Neuronal stem cell (in vitro differentiated cells): ENCODE measurements at regions not wholly inside any gene's neighbourhood (a gene's known extent, or its start where the extent isn't known, plus 50 kb on each side); places are given as distances from the start of the nearest gene placed in this dataset.
"Not testable (repeated sequence)": the region's sequence is repeated elsewhere in the genome, so short reads cannot be mapped to it uniquely, and the experiment has no call there.

Experiments
- DNase-seq: peaks from one replicate; pipeline ENCODE4 v3.0.0-alpha.2; 2013; ENCODE audit warnings: low spot score
- H2AFZ ChIP-seq: one replicate; pipeline ENCODE4 v1.6.1; 2013; ENCODE audit warnings: mild to moderate bottlenecking, low read length, inconsistent platforms
- H2AK5ac ChIP-seq: 2 replicates; pipeline ENCODE4 v1.6.1; 2013; ENCODE audit warnings: low read depth, mild to moderate bottlenecking, inconsistent platforms, low read length, moderate library complexity, mixed read lengths
- H2BK120ac ChIP-seq: 2 replicates; pipeline ENCODE4 v1.6.1; 2013; ENCODE audit warnings: low read depth, mild to moderate bottlenecking, inconsistent platforms, low read length, moderate library complexity, mixed read lengths
- H2BK12ac ChIP-seq: one replicate; pipeline ENCODE4 v1.6.1; 2013; ENCODE audit warnings: low read length, inconsistent platforms
- H2BK15ac ChIP-seq: 2 replicates; pipeline ENCODE4 v1.6.1; 2013; ENCODE audit warnings: mild to moderate bottlenecking, low read length, inconsistent platforms, mixed read lengths
- H2BK5ac ChIP-seq: one replicate; pipeline ENCODE4 v1.6.1; 2013; ENCODE audit warnings: inconsistent platforms, mild to moderate bottlenecking, low read length, moderate library complexity
- H3K14ac ChIP-seq: one replicate; pipeline ENCODE4 v1.6.1; 2013; ENCODE audit warnings: low read length, inconsistent platforms
- H3K18ac ChIP-seq: 2 replicates; pipeline ENCODE4 v1.6.1; 2013; ENCODE audit warnings: low read length, inconsistent platforms
- H3K23ac ChIP-seq: 2 replicates; pipeline ENCODE4 v1.6.1; 2013; ENCODE audit warnings: low read depth, mild to moderate bottlenecking, mixed read lengths, low read length, inconsistent platforms; ENCODE audit not compliant: poor library complexity
- H3K27ac ChIP-seq: replicated peaks from 3 replicates; pipeline ENCODE4 v1.5.1; 2013; ENCODE audit warnings: low read length, inconsistent platforms
- H3K27me3 ChIP-seq, 3 experiments: 2 replicates each; pipeline ENCODE4 v1.6.1; 2013; ENCODE audit warnings: low read length in 3 of 3, mild to moderate bottlenecking in 2 of 3, inconsistent platforms in 1 of 3, low read depth in 1 of 3, mixed read lengths in 1 of 3, moderate library complexity in 1 of 3; ENCODE audit not compliant: control insufficient read depth in 3 of 3, insufficient read depth in 3 of 3
- H3K36me3 ChIP-seq, 2 donors: replicated peaks in 1 of 2; 2 replicates each; pipeline ENCODE4 v1.6.1; 2013; ENCODE audit warnings: low read length in 2 of 2; ENCODE audit not compliant: control insufficient read depth in 2 of 2, insufficient read depth in 2 of 2
- H3K4ac ChIP-seq: 2 replicates; pipeline ENCODE4 v1.6.1; 2013; ENCODE audit warnings: inconsistent platforms, mild to moderate bottlenecking, low read length, moderate library complexity
- H3K4me1 ChIP-seq, 2 donors: 1 replicate in 1 of 2; 2 replicates in 1 of 2; pipeline ENCODE4 v1.6.1; 2013; ENCODE audit warnings: low read length in 2 of 2, low read depth in 1 of 2; ENCODE audit not compliant: control insufficient read depth in 2 of 2, insufficient read depth in 1 of 2
- H3K4me2 ChIP-seq: one replicate; pipeline ENCODE4 v1.6.1; 2013; ENCODE audit warnings: mild to moderate bottlenecking, low read length, inconsistent platforms; ENCODE audit not compliant: insufficient read depth, poor library complexity, severe bottlenecking
- H3K4me3 ChIP-seq, 2 donors: 2 replicates each; pipeline ENCODE4 v1.5.1; 2013; ENCODE audit warnings: low read length in 2 of 2, mild to moderate bottlenecking in 2 of 2, inconsistent platforms in 1 of 2, moderate library complexity in 1 of 2
- H3K79me1 ChIP-seq: one replicate; pipeline ENCODE4 v1.6.1; 2013; ENCODE audit warnings: low read depth, mild to moderate bottlenecking, inconsistent platforms, low read length, moderate library complexity
- H3K9ac ChIP-seq: one replicate; pipeline ENCODE4 v1.6.1; 2013; ENCODE audit warnings: mild to moderate bottlenecking, low read depth, low read length, inconsistent platforms; ENCODE audit not compliant: poor library complexity
- H3K9me3 ChIP-seq, 2 donors: replicated peaks in 1 of 2; 2 replicates each; pipeline versions ENCODE3 to v1.6.1; 2013; ENCODE audit warnings: low read length in 2 of 2, mild to moderate bottlenecking in 2 of 2, inconsistent platforms in 1 of 2, low read depth in 1 of 2, mixed read lengths in 1 of 2, moderate library complexity in 1 of 2; ENCODE audit not compliant: control insufficient read depth in 2 of 2, insufficient read depth in 1 of 2
- H4K8ac ChIP-seq: one replicate; pipeline ENCODE4 v1.6.1; 2013; ENCODE audit warnings: low read depth, mild to moderate bottlenecking, inconsistent platforms, low read length, moderate library complexity
- H4K91ac ChIP-seq: one replicate; pipeline ENCODE4 v1.6.1; 2013; ENCODE audit warnings: low read length, low read depth, mild to moderate bottlenecking, inconsistent platforms; ENCODE audit not compliant: poor library complexity
- WGBS, 2 donors: extraction: QIAGEN DNeasy Blood & Tissue Kit; methylation state at CpG; one replicate each; pipeline ENCODE4 v1.1.7; 2013; ENCODE audit warnings: missing lambda C conversion rate in 2 of 2, mixed read lengths in 1 of 2; ENCODE audit not compliant: insufficient read length in 2 of 2, insufficient replicate concordance in 1 of 2; ENCODE audit errors: extremely low coverage in 2 of 2; 5-methylcytosine and 5-hydroxymethylcytosine counted together

- Histone ChIP-seq H2BK12ac (no peak overlapping the region), H2AK5ac (no peak overlapping the region), H3K4me1 (no peaks in the 10 kb centered on the region), H4K8ac (no peak overlapping the region), H3K36me3 (no peaks in the 10 kb centered on the region), H2BK5ac (no peak overlapping the region), H3K79me1 (no peaks in the 10 kb centered on the region), H3K14ac (no peak overlapping the region), H3K4me2 (no peak overlapping the region), H2BK120ac (no peak overlapping the region), H3K4me3 (no peak overlapping the region), H3K9ac (no peak overlapping the region), H3K27ac (no peak overlapping the region), H3K9me3 (no peaks in the 10 kb centered on the region), H2AFZ (no peak overlapping the region), H3K18ac (no peak overlapping the region), H3K23ac (no peak overlapping the region), H3K27me3 (no peaks in the 10 kb centered on the region), H4K91ac (no peak overlapping the region), H3K4ac (no peak overlapping the region), H2BK15ac (no peak overlapping the region)
- no peak for DNase-seq
- WGBS, 2 donors, result no CpG with 5 or more reads among the region's 2 CpGs
Measured at GRCh38 chr4:104015680-104016079, 295.9 kb upstream of the TACR3 start.

- no peaks in the 10 kb centered on the region for H3K27me3 ChIP-seq
- no peak overlapping the region for H3K4me2 ChIP-seq
- WGBS, 2 donors, result no CpG with 5 or more reads among the region's 2 CpGs
- H2BK5ac ChIP-seq, result no peak overlapping the region
- H3K4ac ChIP-seq, result no peak overlapping the region
- no peak for DNase-seq
- no peaks in the 10 kb centered on the region for H3K9me3 ChIP-seq
- no peak overlapping the region for H4K8ac ChIP-seq
- no peak overlapping the region for H3K18ac ChIP-seq
- no peak overlapping the region for H2AFZ ChIP-seq
- H3K79me1 ChIP-seq, result no peaks in the 10 kb centered on the region
- no peaks in the 10 kb centered on the region for H3K4me1 ChIP-seq
- H3K23ac ChIP-seq, result no peak overlapping the region
- no peak overlapping the region for H4K91ac ChIP-seq
- H2BK120ac ChIP-seq, result no peak overlapping the region
- H3K36me3 ChIP-seq, result no peaks in the 10 kb centered on the region
- no peak overlapping the region for H2BK15ac ChIP-seq
- no peak overlapping the region for H3K14ac ChIP-seq
- H2AK5ac ChIP-seq, result no peak overlapping the region
- H3K4me3 ChIP-seq, result no peak overlapping the region
- H3K27ac ChIP-seq, result no peak overlapping the region
- H3K9ac ChIP-seq, result no peak overlapping the region
- H2BK12ac ChIP-seq, result no peak overlapping the region
Measured at GRCh38 chr4:104010722-104011121, 290.9 kb upstream of the TACR3 start.

- H2AK5ac ChIP-seq, H3K4me1 ChIP-seq, H3K4me3 ChIP-seq, H3K79me1 ChIP-seq, H2BK5ac ChIP-seq, H3K27me3 ChIP-seq, H2BK15ac ChIP-seq, DNase-seq, H4K8ac ChIP-seq, H3K14ac ChIP-seq, H3K23ac ChIP-seq, H2BK120ac ChIP-seq, H3K4me2 ChIP-seq, H3K9ac ChIP-seq, H4K91ac ChIP-seq, H3K36me3 ChIP-seq, H3K4ac ChIP-seq, H3K27ac ChIP-seq, H3K18ac ChIP-seq, H2AFZ ChIP-seq, H2BK12ac ChIP-seq: not testable (repeated sequence)
- no CpG with 5 or more reads among the region's 6 CpGs for WGBS, 2 donors
- peaks cover 0 to 16% of the 10 kb centered on the region in 2 donors for H3K9me3 ChIP-seq
Measured at GRCh38 chr4:104002318-104002717, 282.5 kb upstream of the TACR3 start.

GRCh38 chr4:103998756-103999155, 279.0 kb upstream of the TACR3 start:
- no peak overlapping the region for H2AFZ ChIP-seq
- peaks cover 0 to 16% of the 10 kb centered on the region in 2 donors for H3K9me3 ChIP-seq
- H3K9ac ChIP-seq, result no peak overlapping the region
- no peak overlapping the region for H3K4ac ChIP-seq
- H2BK120ac ChIP-seq, result no peak overlapping the region
- no peak overlapping the region for H3K23ac ChIP-seq
- H3K4me1 ChIP-seq, result peaks cover 0 to 3% of the 10 kb centered on the region in 2 donors
- H2BK12ac ChIP-seq, result no peak overlapping the region
- H4K8ac ChIP-seq, result no peak overlapping the region
- H3K27ac ChIP-seq, result no peak overlapping the region
- no peak overlapping the region for H3K4me3 ChIP-seq
- H3K27me3 ChIP-seq, result no peaks in the 10 kb centered on the region
- no peaks in the 10 kb centered on the region for H3K79me1 ChIP-seq
- H2BK5ac ChIP-seq, result no peak overlapping the region
- DNase-seq, result no peak
- no peak overlapping the region for H2BK15ac ChIP-seq
- H3K14ac ChIP-seq, result no peak overlapping the region
- no peak overlapping the region for H3K4me2 ChIP-seq
- no peak overlapping the region for H2AK5ac ChIP-seq
- H3K36me3 ChIP-seq, result no peaks in the 10 kb centered on the region
- no peak overlapping the region for H3K18ac ChIP-seq
- no peak overlapping the region for H4K91ac ChIP-seq
- WGBS, 2 donors, result no CpG with 5 or more reads among the region's 3 CpGs
